ENCODE measurements at regions not wholly inside any gene's neighbourhood (a gene's known extent, or its start where the extent isn't known, plus 50 kb on each side); places are given as distances from the start of the nearest gene placed in this dataset.

DNA sequence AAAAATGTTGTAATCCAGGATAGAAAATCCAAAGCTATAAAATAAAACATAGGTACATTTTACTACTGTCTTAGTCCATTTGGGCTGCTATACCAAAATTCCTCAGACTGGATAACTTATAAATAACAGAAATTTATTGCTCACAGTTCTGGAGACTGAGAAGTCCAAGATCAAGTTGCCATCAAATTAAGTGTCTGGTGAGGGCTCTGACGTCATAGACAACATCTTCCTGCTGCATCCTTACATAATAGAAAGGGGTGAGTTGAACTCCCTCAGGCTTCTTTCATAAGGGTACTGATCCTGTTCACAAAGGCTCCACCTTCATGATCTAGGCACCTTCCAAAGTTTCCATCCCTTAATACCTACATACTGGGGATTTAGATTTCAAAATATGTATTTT lies 826.8 kb downstream of the NTRK3 start:
- TF ChIP-seq EEA1 (CRISPR knock-in tag; IDR thresholded peaks at IDR 0.05; ENCODE audit: borderline replicate concordance) (no peak), MAZ (IDR thresholded peaks at IDR 0.05; ENCODE audit: borderline replicate concordance, low read depth, low read length) (no peak), MAZ (CRISPR knock-in tag; IDR thresholded peaks at IDR 0.05; ENCODE audit: low read depth) (no peak), ZBTB43 (CRISPR knock-in tag; conservative IDR thresholded peaks at IDR 0.05) (no peak), MAX (IDR thresholded peaks at IDR 0.05) (no peak), RFX5 (IDR thresholded peaks at IDR 0.05; ENCODE audit: low read depth, low read length) (no peak), HDAC1 (CRISPR knock-in tag; IDR thresholded peaks at IDR 0.05) (no peak)

All from HepG2 (cell line).